ENCODE measurements at regions not wholly inside any gene's neighbourhood (a gene's known extent, or its start where the extent isn't known, plus 50 kb on each side); places are given as distances from the start of the nearest gene placed in this dataset.
A peak's percentile ranks its signal among the peaks of the same experiment; 100 is the strongest.
"Not testable (repeated sequence)": the region's sequence is repeated elsewhere in the genome, so short reads cannot be mapped to it uniquely, and the experiment has no call there.

DNA sequence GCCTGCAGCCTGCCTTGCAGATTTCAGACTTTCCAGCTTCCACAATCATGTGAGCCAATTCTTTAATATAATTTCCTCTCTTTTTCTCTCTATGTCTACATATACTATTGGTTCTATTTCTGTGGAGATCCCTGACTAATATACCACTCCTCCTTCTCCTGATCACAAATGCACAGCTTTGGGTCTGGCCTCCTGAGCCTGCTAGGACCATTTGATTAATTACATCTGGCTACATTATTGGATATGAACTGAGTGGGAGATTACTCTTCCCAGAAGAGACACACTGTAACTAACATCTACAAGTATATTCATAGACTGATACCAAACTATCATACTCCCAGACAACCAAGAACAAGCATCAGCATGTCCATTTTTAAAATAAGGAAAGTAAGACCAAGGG lies 188.9 kb upstream of the LMCD1 start:
- no peak for DNase-seq (ENCODE audit: low read depth)

DNA sequence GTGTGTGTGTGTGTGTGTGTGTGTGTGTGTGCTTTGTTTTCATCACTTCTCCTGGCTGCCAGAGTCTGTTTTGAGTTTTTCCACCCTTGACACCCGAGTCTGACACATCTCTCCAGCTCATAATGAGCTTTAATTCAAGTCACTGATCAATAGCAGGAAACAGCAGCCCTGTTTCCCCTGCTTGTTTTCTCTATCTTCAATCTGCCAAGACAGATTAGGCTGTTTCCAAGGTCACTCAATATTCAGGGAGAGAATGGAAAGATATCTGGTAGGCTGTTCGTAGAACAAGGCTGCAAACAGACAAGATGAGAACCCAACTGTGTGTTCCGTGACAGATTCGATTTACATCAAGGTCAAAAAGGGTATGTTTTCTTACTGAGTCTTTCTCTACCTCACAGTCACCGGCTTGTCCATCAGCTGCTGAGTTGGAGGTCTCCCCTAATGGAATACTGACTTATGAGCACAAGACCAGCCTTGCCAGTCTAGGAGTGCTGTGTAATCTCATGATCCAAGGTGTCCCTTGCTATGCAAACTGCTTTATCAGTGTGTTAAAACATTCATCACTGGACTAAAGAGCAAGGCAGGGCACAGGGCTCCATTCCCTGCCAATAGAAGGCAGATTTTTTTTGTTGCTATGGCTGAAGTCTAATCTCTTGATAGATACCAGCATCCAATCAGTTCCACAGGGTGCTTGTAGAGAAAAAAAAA lies 187.9 kb upstream of the LMCD1 start:
- DNase-seq (ENCODE audit: low read depth): no peak

DNA sequence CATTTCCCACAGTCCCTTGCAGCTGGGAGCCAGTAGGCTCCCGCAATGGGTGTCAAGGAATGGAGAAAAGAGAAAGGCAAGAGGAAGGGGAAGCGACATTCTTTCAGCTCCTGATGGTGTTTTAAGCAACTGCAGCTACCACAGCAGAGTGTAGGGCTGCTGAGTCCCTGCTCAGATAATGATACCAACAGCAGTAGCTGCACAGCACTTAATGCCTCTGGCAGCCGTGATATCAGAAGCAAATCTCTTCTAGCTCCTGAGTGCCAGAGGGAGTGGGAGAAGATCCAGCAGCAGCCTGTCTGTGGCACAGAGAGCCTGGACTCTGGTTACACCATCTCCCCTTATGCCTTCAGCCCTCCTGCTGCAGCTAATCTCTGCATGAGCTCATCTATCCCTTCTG lies 186.1 kb upstream of the LMCD1 start:
- DNase-seq (ENCODE audit: low read depth): not testable (repeated sequence)

DNA sequence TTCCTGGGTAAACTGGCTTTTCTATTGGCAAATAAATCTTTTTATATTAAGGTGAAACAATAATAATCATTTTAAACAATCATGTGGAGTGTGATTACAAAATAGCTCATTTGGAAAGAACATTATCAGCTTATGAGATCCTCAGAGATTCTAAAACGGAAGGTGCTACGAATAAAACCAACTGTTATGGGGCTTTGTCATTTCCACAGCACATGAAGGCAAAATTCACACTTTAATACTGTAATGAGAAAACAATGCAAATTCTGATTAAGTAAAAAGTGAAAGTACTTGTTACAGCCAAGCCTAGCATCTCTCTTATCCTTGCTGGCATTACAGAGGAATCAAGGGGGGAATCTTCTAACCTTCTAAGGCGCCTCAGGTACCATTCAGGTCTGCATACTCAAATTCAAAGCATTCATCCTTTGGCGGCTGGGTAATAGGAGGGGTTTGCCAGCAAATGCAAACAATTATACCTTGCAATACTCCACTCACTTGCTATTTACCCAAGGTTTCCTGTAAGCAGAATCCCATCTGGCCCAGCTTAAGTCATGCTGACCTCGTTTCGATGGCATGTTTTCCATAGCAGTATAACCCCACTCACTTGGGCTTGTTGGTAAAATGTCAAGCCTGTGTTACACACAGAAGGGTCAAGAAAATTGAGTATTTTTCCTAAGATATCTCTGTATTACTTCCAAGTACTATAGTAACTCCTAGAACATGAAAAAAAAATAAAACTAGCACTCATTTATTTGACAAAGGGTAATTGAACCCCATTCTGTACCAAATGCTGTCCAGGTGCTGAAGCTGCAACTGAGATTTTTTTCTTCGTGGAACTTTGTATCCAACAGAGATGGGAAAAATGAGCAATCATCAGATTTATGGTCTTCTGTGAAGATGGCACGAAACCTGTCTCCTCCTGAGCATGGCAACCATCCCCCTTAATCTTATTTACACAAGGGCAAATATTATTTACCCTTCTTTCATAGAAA lies 183.7 kb upstream of the LMCD1 start:
- peak; percentile 3 for DNase-seq (ENCODE audit: low read depth)

DNA sequence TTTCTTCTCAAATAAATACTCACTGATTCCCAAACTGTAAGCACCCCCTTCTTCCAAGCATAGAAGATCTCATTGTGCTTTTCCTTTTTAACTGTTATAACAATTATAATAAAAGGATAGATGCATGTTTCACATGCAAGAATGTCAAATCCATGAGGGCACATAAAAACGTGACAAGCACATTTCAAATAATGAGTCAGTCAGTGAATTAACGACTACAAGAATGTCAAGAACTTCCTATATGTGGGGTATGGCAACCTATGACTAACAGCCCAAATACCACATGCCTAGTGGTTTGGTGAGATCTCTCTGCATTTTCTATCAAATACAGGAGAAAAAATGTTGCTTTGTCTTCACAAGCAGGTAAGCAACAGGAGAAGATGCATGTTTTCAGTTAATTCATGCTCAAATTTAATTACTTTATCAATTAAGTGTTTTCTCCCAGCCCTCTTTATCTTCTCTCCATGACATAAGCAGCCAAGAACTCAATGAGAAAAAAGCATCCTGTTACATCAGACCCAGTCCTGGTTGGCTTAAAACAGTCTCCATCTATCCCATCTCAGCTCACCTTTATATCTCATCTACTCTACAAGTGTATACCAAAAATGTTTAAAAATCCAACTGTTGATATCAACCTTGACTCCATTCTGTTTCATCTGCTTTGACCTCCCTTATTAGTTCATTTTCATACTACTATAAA lies 181.5 kb upstream of the LMCD1 start:
- peak; percentile 55 for DNase-seq (ENCODE audit: low read depth)

DNA sequence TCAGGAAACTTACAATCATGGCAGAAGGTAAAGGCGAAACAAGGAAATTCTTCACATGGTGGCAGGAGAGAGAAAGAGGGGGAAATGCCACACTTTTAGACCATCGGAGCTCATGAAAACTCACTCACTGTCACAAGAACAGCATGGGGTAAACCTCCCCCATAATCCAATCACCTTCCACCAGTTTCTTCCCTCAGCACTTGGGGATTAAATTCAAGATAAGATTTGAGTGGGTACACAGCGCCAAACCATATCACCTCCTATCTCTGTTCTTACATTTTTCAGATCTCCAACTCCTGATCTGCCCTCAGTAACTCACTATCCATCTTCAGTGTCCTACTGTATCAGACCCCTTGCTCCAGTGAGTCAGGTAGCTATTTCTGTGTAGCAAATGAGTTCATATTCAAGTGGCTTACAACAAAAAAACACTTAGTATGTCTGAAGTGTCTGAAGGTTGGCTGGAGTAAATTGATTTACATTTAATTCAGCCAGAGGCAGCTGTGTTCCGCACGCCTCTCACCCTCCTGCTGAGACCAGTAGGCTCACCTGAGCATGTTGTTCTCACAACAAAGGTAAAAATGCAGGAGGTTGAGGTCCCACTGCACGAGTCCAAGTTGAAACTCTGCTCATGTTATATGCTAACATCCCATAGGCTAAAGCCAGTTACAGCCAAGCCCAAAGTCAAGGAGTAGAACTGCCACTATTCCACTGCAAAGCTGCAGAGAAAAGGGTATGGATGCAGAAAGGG lies 180.7 kb upstream of the LMCD1 start:
- DNase-seq (ENCODE audit: low read depth): no peak

DNA sequence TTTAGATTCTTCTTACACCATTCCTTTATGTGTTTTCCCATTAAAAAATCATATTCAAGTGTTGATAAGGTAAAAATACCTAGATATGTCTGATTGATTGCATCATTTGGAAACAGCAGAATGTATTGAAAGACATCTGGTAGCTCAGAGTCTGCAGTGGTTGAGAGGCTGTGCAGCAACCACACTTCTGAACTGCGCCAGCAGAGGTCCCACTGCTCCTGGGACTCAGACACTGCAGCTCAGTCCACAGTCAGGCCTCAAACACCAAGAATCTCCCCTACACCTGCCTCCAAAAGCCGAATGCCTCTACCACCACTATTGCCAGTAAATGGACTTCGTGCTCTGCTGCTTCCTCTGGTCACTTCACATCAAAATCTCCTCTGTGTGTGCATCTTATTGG lies 176.9 kb upstream of the LMCD1 start:
- peak; percentile 18 for DNase-seq (ENCODE audit: low read depth)

DNA sequence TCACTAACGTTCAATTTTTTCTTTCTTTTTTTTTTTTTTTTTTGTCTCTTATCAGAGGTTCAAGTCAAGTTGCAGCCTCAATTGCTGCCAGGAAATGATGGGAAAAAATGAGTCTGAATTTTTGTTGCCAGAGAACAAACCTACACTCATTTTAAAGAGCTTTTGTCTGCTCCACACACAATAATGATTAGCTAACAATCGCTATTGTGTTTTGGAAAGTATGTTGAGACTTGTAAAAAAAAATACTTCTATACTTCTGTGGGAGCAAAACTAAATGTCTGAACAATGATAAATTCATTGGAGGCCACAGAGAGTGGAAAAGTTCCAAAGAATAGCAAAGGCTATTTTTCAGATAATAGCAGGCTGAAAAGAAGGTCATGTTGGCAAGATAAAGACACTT lies 176.3 kb upstream of the LMCD1 start:
- no peak for DNase-seq (ENCODE audit: low read depth)

DNA sequence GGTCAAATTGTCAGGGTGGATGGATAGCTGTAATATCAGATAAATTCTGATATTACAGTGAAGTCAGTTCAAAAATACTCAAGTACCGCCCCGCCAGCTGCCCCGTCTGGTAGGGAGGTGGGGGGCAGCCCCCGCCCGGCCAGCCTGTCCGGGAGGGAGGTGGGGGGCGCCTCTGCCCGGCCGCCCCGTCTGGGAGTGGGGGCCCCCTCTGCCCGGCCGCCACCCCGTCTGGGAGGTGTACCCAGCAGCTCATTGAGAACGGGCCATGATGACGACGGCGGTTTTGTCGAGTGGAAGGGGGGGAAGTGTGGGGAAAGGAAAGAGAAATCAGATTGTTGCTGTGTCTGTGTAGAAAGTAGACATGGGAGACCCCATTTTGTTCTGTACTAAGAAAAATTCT lies 175.8 kb upstream of the LMCD1 start:
- DNase-seq (ENCODE audit: low read depth): not testable (repeated sequence)

DNA sequence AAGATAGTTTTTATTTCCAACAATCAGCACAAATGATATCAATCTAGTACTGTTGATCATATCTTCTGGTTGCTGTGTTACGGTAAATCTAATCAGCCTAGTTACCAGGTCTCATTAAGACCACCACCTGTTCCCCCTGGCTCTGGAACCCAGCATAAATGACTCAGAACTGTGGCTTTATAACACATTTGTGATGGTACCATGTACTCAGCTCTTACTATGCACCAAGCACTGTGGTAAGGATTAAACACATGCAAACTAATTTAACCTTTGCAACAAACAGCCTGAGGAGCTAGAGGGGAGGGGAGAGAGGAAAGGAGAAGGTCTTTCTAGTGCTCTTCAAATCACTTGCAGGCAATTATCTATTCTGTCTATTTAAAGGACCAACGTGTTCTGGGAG lies 173.9 kb upstream of the LMCD1 start:
- no peak for DNase-seq (ENCODE audit: low read depth)

DNA sequence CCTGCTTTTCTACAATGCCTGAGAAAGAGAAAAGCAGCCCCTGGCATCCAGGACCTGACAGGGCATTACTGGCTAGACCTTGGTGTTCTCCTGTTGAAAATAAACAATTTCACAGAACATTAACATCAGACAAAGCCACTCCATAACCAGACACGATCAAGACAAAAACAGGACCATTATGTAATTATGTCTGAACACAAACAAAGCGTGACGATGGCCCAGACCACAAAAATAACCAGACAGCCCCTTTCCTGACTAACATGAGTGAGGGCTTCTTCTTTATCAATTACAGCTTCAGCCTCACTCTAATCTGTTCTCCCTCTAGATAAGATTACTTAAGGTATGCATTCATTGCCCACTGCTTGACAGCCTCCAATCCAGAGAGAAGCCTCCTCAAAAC lies 172.7 kb upstream of the LMCD1 start:
- peak; percentile 3 for DNase-seq (ENCODE audit: low read depth)

DNA sequence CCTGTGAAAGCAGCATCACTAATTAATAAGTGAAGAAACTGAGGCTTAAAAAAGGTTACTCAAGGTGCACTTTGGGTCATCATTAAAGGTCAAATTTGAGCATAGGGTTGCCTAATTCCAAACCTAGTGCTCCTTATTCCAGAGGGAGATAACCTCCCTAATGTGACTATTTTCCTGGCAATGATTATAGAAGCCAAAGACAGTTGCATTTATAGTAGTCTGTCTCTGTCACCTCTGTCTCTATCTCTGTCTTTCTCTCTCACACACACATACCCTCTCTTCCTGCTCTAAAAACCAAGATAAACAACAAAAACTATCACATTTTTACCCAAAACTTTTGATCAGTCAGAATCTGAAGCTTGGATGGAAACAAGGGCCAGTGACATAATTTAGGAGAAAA lies 172.0 kb upstream of the LMCD1 start:
- no peak for DNase-seq (ENCODE audit: low read depth)

DNA sequence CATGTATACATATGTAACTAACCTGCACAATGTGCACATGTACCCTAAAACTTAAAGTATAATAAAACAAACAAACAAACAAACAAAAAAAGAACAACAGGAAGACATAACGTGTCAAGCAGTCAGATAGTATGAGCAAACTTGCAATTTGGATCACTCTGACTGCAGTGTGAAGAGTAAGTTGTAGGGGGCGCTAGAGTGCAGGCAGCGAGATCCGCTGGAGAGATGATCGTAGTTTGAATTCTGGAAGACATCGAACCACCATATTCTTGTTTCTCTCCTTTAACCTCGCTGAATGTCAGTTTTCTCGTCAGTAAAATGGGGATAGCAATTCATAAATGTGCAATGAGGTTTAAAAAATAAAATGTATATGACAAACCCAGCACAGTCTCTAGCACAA lies 165.2 kb upstream of the LMCD1 start:
- peak; percentile 3 for DNase-seq (ENCODE audit: low read depth)

DNA sequence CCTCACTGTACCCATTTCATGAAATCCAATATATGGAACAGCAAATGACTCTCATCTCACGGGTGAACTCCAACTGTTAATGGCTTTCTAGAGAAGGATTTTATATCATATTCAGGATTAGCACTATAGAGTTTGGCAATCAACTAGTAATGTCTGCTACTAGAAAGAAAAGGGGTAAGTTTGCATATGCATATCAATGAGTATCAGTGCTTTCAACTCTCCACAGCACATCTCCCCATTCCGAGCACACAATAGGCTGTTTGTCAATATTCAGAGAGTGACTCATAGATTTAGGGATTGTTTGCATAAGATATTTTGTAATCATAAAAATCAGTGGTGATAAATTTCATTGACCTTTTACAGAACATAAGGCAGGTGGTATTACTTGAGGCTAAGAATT lies 163.2 kb upstream of the LMCD1 start:
- DNase-seq (ENCODE audit: low read depth): no peak

DNA sequence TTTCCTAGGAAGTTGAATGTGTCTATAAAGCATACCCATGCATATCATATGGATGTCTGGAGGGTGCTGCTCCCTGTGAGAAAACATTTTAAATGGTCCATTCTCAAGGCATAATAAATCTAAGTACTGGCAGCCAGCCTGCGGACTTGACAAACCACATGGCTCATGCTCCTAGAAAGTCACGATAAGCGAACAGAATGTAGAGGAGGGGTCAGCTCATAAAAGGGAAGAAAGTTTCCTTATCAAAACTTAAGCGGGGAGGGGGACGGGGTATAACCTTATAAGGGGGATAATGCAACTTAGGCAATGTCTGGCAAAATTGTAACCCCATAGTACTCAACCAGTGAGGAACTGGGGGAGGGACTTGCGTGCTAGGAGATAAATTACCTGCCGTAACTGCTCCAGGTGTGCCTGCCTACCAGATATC lies 159.8 kb upstream of the LMCD1 start:
- no peak for DNase-seq (ENCODE audit: low read depth)

DNA sequence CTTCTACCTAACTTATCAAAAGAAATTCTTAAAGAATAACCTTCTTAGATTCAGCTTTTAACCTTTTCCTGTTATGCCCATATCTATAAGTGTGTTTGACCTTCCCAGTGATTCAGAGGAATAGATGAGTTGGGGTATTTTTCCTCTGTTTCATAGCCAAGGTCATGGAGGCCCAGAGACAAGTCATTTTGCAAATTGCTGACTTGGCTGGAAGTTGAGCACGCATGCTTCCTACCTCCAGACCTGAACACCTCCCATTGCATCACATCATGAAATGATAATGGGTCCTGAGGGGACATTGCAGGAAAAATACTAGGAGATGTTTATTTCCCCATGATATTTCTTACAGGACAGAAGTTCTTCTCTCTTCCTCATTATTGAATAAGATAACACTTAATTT lies 158.6 kb upstream of the LMCD1 start:
- DNase-seq (ENCODE audit: low read depth): no peak

DNA sequence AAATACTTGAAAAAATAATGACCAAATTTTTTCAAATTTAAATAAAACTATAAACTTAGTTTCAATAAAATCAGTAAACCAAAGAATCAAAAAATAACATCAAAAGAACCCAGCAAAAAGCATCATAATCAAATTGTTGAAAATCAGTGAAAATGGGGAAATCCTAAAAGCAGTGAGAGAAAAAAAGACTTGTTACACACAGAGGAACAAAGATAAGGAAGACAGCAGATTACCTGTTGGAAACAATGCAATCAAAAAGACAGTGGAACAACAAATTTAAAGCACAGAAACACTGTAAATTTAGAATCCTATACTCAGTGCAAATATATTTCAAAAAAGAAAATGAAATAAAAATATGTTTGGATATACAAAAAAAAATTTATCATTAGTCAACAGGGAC lies 156.2 kb upstream of the LMCD1 start:
- DNase-seq (ENCODE audit: low read depth): no peak

DNA sequence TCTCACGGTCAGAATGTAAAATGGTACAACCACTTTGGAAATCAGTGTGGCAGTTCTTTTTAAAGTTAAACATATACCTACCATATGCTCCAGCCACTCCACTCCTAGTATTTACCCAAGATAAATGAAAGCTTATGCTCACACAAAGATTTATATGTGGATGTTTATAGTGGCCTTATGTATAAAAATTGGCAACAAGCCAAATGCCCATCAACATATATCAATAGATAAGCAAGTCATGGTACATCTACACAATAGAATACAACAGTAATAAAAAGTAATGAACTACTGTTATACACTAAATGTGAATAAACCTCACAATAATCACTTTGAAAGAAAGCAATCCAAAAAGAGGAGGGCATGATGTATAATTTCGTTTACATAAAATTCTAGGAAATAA lies 153.5 kb upstream of the LMCD1 start:
- no peak for DNase-seq (ENCODE audit: low read depth)

DNA sequence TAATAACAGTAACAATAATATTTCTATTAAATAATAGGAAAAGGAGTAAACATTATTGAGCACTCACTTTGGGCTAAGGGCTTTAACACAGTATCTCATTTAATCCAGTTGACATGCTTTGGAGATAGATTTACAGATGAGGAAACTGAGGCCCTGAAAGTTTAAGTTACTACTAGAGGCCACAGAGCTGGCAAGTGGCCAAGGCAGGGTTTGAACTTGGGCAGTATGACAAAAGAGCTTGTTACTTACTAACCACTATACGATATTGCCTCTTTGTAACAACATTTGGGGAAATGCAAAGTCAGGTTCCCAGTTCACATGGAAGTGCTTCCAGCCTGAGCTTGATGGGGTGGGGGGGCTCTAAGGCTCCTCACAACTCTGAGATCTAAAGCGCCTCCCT lies 149.1 kb upstream of the LMCD1 start:
- no peak for DNase-seq (ENCODE audit: low read depth)

DNA sequence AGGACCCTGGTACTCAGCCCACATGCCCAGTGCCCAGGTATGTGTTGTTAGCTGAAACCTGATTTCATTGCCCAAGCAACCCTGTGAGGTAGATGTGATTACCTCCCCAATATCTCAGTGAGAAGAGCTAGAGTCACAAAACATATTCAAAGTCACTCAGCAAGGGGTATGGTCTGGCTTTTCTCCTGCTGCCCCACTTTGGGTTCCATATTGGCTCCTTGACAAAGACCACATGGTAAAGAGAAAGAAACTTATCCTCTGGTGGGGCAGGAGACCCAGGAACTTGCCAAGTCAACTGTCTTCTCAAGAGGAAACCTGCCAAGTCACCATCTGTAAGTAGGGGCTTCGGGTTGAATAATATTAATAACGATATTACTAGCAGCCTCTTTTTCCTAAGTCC lies 148.3 kb upstream of the LMCD1 start:
- DNase-seq (ENCODE audit: low read depth): no peak

DNA sequence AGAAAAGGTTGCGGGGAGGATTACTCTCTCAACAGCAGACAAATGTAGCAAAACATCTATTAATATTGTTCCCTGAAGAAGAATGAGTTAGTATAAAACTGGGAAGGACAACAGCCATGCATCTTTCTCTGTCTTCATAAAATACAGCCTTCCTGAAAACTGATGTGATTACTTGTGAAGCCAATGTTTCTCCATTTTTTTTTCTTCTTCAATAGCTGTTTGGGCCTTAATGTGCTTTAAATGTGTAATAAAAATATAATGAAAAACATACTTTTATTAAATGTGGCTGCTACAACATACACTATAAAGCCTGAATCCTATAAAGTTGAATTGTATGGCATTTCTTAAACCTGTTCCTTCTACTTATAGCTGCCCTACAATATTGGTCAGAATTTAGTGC lies 146.3 kb upstream of the LMCD1 start:
- no peak for DNase-seq (ENCODE audit: low read depth)

DNA sequence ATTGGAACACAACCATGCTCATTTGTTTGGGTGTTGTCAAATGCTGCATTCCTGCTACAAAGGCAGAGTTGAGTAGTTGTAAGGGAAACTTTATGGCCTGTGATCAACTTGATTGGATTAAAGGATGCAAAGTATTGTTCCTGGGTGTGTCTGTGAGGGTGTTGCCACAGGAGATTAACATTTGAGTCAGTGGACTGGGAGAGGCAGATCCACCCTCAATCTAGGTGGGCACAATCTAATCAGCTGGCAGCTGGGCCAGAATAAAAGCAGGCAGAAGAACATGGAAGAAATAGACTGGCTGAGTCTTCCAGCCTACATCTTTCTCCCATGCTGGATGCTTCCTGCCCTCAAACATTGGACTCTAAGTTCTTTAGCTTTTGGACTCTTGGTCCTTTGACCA lies 145.6 kb upstream of the LMCD1 start:
- not testable (repeated sequence) for DNase-seq (ENCODE audit: low read depth)
